Large intestine (tissue), 3 donors: ENCODE measurements at regions not wholly inside any gene's neighbourhood (a gene's known extent, or its start where the extent isn't known, plus 50 kb on each side); places are given as distances from the start of the nearest gene placed in this dataset.

Source experiments
- DNase-seq, 2 donors: peaks; one replicate each; pipeline versions ENCODE4 v3.0.0 to v3.0.0-alpha.2; 2013
- H3K27ac ChIP-seq: one replicate; pipeline ENCODE4 v1.5.1; 2013; ENCODE audit warnings: low read length
- H3K27me3 ChIP-seq: 2 replicates; pipeline ENCODE4 v1.6.1; 2013; ENCODE audit warnings: low read length; ENCODE audit not compliant: control insufficient read depth, insufficient read depth
- H3K36me3 ChIP-seq: 2 replicates; pipeline ENCODE4 v1.6.1; 2013; ENCODE audit warnings: low read length; ENCODE audit not compliant: control insufficient read depth, insufficient read depth
- H3K4me1 ChIP-seq: one replicate; pipeline ENCODE4 v1.6.1; 2013; ENCODE audit warnings: low read length; ENCODE audit not compliant: control insufficient read depth, insufficient read depth
- H3K4me3 ChIP-seq: one replicate; pipeline ENCODE4 v1.5.1; 2013; ENCODE audit warnings: low read length
- H3K9me3 ChIP-seq: one replicate; pipeline ENCODE4 v1.6.1; 2013; ENCODE audit warnings: mild to moderate bottlenecking, low read depth, low read length, moderate library complexity; ENCODE audit not compliant: control insufficient read depth
- WGBS: methylation state at CpG from one replicate; pipeline ENCODE4 v1.1.5; 2013; ENCODE audit warnings: low lambda C conversion rate; ENCODE audit not compliant: insufficient coverage; 5-methylcytosine and 5-hydroxymethylcytosine counted together

- no CpG with 5 or more reads among the region's 9 CpGs for WGBS
- H3K4me3 ChIP-seq = no peak overlapping the region
Observed at GRCh38 chr2:239748811-239749210, 276.3 kb downstream of the NDUFA10 start.

GRCh38 chr2:239747771-239748170, 277.4 kb downstream of the NDUFA10 start:
- peaks cover 8% of the 10 kb centered on the region for H3K27me3 ChIP-seq
- no peak for DNase-seq
- H3K4me1 ChIP-seq = no peaks in the 10 kb centered on the region
- H3K27ac ChIP-seq = no peak overlapping the region
- no peaks in the 10 kb centered on the region for H3K36me3 ChIP-seq
- no peaks in the 10 kb centered on the region for H3K9me3 ChIP-seq
- no peak overlapping the region for H3K4me3 ChIP-seq
- no CpG with 5 or more reads among the region's 5 CpGs for WGBS

More at GRCh38 chr2:239748811-239749210, 276.3 kb downstream of the NDUFA10 start:
- peaks cover 5% of the 10 kb centered on the region for H3K27me3 ChIP-seq
- H3K9me3 ChIP-seq = no peaks in the 10 kb centered on the region
- H3K36me3 ChIP-seq = no peaks in the 10 kb centered on the region
- no peaks in the 10 kb centered on the region for H3K4me1 ChIP-seq
- DNase-seq = no peak
- no peak overlapping the region for H3K27ac ChIP-seq

DNA sequence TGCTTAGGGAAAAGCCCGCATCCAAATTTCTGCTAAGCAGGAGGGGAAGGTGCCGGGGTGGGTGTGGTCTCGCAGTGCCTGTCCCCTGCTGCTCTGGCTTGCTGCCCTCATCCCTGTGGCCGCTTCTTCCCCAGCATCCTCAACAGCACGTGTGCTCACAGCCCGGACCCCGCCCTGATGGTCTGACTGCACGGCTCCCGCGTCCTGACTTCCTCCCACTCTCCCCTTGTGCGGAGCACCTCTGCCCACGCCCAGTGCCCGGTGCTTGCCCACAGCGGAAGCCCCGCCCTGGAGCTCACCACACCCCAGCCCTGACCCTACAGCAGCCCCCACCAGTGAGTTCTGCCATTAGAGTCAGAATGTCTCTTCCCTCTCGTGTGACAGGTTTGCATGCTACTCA, 277.9 kb downstream of the NDUFA10 start:
- DNase-seq = no peak
- no peak overlapping the region for H3K27ac ChIP-seq
- WGBS = no CpG with 5 or more reads among the region's 16 CpGs
- no peak overlapping the region for H3K4me3 ChIP-seq
- H3K4me1 ChIP-seq = no peaks in the 10 kb centered on the region
- no peaks in the 10 kb centered on the region for H3K9me3 ChIP-seq
- H3K36me3 ChIP-seq = no peaks in the 10 kb centered on the region
- H3K27me3 ChIP-seq = peaks cover 8% of the 10 kb centered on the region

GRCh38 chr2:239746559-239747246, 278.4 kb downstream of the NDUFA10 start:
- H3K4me3 ChIP-seq = no peak overlapping the region
- H3K27me3 ChIP-seq = peaks cover 8% of the 10 kb centered on the region
- H3K36me3 ChIP-seq = no peaks in the 10 kb centered on the region
- DNase-seq = no peak
- H3K4me1 ChIP-seq = no peaks in the 10 kb centered on the region
- H3K27ac ChIP-seq = no peak overlapping the region
- H3K9me3 ChIP-seq = no peaks in the 10 kb centered on the region
- WGBS = no CpG with 5 or more reads among the region's 17 CpGs

DNA sequence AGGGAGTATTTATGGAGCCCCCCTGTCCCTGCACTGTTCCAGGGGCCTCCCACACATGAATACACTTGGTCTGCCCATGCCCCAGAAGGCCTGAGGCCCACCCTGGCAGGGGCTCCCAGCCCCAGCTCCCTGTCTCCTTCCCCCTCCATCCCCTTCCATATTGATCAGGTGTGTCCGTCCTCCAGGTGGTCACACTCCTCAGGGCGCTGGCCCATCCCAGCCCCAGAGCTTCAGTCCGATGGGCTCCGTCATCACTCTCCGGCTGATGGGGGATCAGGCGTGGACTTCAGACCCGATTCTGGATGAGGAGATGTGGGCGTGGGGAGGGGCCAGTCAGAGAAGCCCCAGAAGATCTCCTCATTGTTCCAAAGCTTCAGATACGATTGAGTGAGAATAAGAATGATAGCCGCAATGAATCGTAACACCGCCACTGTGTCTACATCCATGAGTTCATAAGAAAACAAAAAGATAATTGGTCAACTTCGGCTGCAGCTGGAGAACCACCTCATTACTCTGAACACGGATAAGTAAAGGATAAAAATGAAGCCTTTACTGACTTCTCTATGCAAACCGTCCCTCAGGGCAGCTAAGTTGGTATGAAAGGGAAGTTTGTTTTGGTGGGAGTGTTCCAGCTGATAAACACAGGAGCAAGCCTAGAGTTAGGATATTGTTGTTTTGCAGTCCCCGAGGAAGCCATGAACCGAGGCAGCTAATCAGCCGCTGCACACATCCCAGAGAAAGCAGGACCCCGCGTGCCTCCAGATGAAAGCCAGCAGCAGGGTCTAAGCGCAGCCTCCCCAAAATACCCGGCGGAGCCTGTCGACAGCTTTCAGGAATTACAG, 279.5 kb downstream of the NDUFA10 start:
- DNase-seq = no peak
- no CpG with 5 or more reads among the region's 24 CpGs for WGBS

DNA sequence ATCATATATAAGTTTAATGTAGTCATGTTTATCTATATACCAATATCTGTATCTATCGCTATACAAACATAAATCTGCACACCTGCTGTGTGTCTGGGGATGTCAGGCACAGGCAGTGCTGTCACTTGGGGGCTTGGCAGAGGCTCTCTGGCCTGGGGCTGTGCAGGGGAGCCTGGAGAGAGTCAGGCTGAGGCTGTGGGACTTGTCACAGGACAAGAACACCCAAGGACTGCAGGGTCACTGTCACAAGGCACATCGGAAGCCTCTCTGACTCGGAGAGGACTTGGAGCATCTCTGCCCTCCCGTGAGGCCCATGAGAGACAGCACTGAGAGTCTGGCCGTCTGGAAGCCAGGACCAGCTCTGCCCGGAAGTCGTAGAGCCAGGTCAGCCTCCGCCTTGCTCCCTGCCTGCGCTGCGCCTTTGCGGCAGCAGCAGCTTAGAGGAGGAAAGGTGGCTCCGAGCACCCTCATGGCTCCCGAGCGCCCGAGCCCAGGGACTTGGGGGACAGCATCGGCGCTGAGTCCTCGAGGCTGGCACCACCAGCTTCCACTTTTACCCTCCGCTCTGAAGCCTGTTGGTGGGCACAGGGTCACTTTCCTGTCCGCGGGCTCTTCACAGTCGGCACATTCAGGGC, 280.3 kb downstream of the NDUFA10 start:
- DNase-seq = no peak
- WGBS = no CpG with 5 or more reads among the region's 22 CpGs
- no peak overlapping the region for H3K27ac ChIP-seq

More for the DNA sequence above, 279.5 kb downstream of the NDUFA10 start:
- Histone ChIP-seq H3K27ac (no peak overlapping the region), H3K27me3 (peaks cover 8% of the 10 kb centered on the region), H3K4me3 (no peak overlapping the region), H3K9me3 (no peaks in the 10 kb centered on the region), H3K4me1 (no peaks in the 10 kb centered on the region), H3K36me3 (no peaks in the 10 kb centered on the region)

GRCh38 chr2:239743206-239743605, 281.9 kb downstream of the NDUFA10 start:
- no peak for DNase-seq
- Histone ChIP-seq H3K27me3 (peaks cover 8% of the 10 kb centered on the region), H3K36me3 (no peaks in the 10 kb centered on the region), H3K27ac (no peak overlapping the region), H3K9me3 (no peaks in the 10 kb centered on the region), H3K4me1 (no peaks in the 10 kb centered on the region), H3K4me3 (no peak overlapping the region)
- WGBS = 83% methylated on average over 1 of the region's 6 CpGs

More for the DNA sequence above, 280.3 kb downstream of the NDUFA10 start:
- Histone ChIP-seq H3K36me3 (no peaks in the 10 kb centered on the region), H3K9me3 (no peaks in the 10 kb centered on the region), H3K4me3 (no peak overlapping the region), H3K4me1 (no peaks in the 10 kb centered on the region), H3K27me3 (peaks cover 8% of the 10 kb centered on the region)

GRCh38 chr2:239742377-239742776, 282.8 kb downstream of the NDUFA10 start:
- H3K4me3 ChIP-seq = no peak overlapping the region
- DNase-seq = no peak
- peaks cover 8% of the 10 kb centered on the region for H3K27me3 ChIP-seq
- no peaks in the 10 kb centered on the region for H3K9me3 ChIP-seq
- no peak overlapping the region for H3K27ac ChIP-seq
- no peaks in the 10 kb centered on the region for H3K4me1 ChIP-seq
- WGBS = no CpG with 5 or more reads among the region's 15 CpGs
- no peaks in the 10 kb centered on the region for H3K36me3 ChIP-seq

- no peak for DNase-seq
- Histone ChIP-seq H3K4me1 (no peaks in the 10 kb centered on the region), H3K27ac (no peak overlapping the region), H3K4me3 (no peak overlapping the region), H3K27me3 (peaks cover 2% of the 10 kb centered on the region), H3K9me3 (no peaks in the 10 kb centered on the region), H3K36me3 (no peaks in the 10 kb centered on the region)
- no CpG with 5 or more reads among the region's 8 CpGs for WGBS
Observed at GRCh38 chr2:239739206-239739605, 285.9 kb downstream of the NDUFA10 start.

GRCh38 chr2:239738159-239738558, 287.0 kb downstream of the NDUFA10 start:
- WGBS = no CpG with 5 or more reads among the region's 19 CpGs
- Histone ChIP-seq H3K4me3 (no peak overlapping the region), H3K4me1 (no peaks in the 10 kb centered on the region), H3K27me3 (peaks cover 2% of the 10 kb centered on the region), H3K9me3 (no peaks in the 10 kb centered on the region), H3K36me3 (no peaks in the 10 kb centered on the region), H3K27ac (no peak overlapping the region)
- no peak for DNase-seq
